Middle frontal gyrus (tissue), 1 donor: ENCODE measurements at regions not wholly inside any gene's neighbourhood (a gene's known extent, or its start where the extent isn't known, plus 50 kb on each side); places are given as distances from the start of the nearest gene placed in this dataset.

Experiments
- DNase-seq: peaks from one replicate; pipeline ENCODE4 v3.0.0-alpha.2; 2015; ENCODE audit warnings: low spot score; ENCODE audit errors: extremely low spot score

- no peak for DNase-seq
These were observed 513.6 kb downstream of the BCL11B start for GRCh38 chr14:98758440-98758839.

- no peak for DNase-seq
These were observed 510.0 kb downstream of the BCL11B start for GRCh38 chr14:98761993-98762392.

- no peak for DNase-seq
These were observed 505.2 kb downstream of the BCL11B start for GRCh38 chr14:98766818-98767217.

GRCh38 chr14:98769326-98769725, 502.7 kb downstream of the BCL11B start:
- DNase-seq, result no peak

GRCh38 chr14:98770151-98770550, 501.8 kb downstream of the BCL11B start:
- DNase-seq, result no peak

GRCh38 chr14:98773814-98774213, 498.2 kb downstream of the BCL11B start:
- DNase-seq, result no peak

- no peak for DNase-seq
These were observed 496.1 kb downstream of the BCL11B start for GRCh38 chr14:98775892-98776291.

GRCh38 chr14:98782062-98782461, 489.9 kb downstream of the BCL11B start:
- DNase-seq, result no peak

GRCh38 chr14:98785578-98785977, 486.4 kb downstream of the BCL11B start:
- no peak for DNase-seq

GRCh38 chr14:98786456-98786855, 485.5 kb downstream of the BCL11B start:
- no peak for DNase-seq

- no peak for DNase-seq
These were observed 480.3 kb downstream of the BCL11B start for GRCh38 chr14:98791661-98792060.

- no peak for DNase-seq
These were observed 479.8 kb downstream of the BCL11B start for GRCh38 chr14:98792171-98792570.

- DNase-seq, result no peak
These were observed 473.9 kb downstream of the BCL11B start for GRCh38 chr14:98798099-98798498.

- DNase-seq, result no peak
These were observed 472.1 kb downstream of the BCL11B start for GRCh38 chr14:98799891-98800290.

- DNase-seq, result no peak
These were observed 470.0 kb downstream of the BCL11B start for GRCh38 chr14:98802044-98802443.

- DNase-seq, result no peak
These were observed 468.8 kb downstream of the BCL11B start for GRCh38 chr14:98803196-98803595.

GRCh38 chr14:98808494-98809407, 463.2 kb downstream of the BCL11B start:
- DNase-seq, result no peak

GRCh38 chr14:98816195-98816594, 455.8 kb downstream of the BCL11B start:
- no peak for DNase-seq

GRCh38 chr14:98816720-98817119, 455.3 kb downstream of the BCL11B start:
- no peak for DNase-seq

- no peak for DNase-seq
These were observed 452.7 kb downstream of the BCL11B start for GRCh38 chr14:98819132-98819866.

GRCh38 chr14:98819867-98820206, 452.2 kb downstream of the BCL11B start:
- no peak for DNase-seq

- DNase-seq, result no peak
These were observed 449.1 kb downstream of the BCL11B start for GRCh38 chr14:98822917-98823316.

GRCh38 chr14:98826618-98827017, 445.4 kb downstream of the BCL11B start:
- no peak for DNase-seq
